ENCODE measurements at regions not wholly inside any gene's neighbourhood (a gene's known extent, or its start where the extent isn't known, plus 50 kb on each side); places are given as distances from the start of the nearest gene placed in this dataset.
"Not testable (repeated sequence)": the region's sequence is repeated elsewhere in the genome, so short reads cannot be mapped to it uniquely, and the experiment has no call there.

- no peak for DNase-seq (ENCODE audit: low spot score)
These were observed 264.8 kb downstream of the ANAPC1 start for GRCh38 chr2:111618978-111619902.

GRCh38 chr2:111620281-111620680 is 263.7 kb downstream of the ANAPC1 start:
- DNase-seq (ENCODE audit: low spot score) = no peak

GRCh38 chr2:111622859-111623258 is 261.1 kb downstream of the ANAPC1 start:
- no peak for DNase-seq (ENCODE audit: low spot score)

- no peak for DNase-seq (ENCODE audit: low spot score)
These were observed 260.6 kb downstream of the ANAPC1 start for GRCh38 chr2:111623380-111623779.

GRCh38 chr2:111624411-111625156 is 259.4 kb downstream of the ANAPC1 start:
- no peak for DNase-seq (ENCODE audit: low spot score)

- DNase-seq (ENCODE audit: low spot score) = not testable (repeated sequence)
These were observed 258.8 kb downstream of the ANAPC1 start for GRCh38 chr2:111625157-111625537.

- no peak for DNase-seq (ENCODE audit: low spot score)
These were observed 257.7 kb downstream of the ANAPC1 start for GRCh38 chr2:111626037-111626864.

- DNase-seq (ENCODE audit: low spot score) = no peak
These were observed 257.2 kb downstream of the ANAPC1 start for GRCh38 chr2:111626865-111627163.

- DNase-seq (ENCODE audit: low spot score) = no peak
These were observed 256.7 kb downstream of the ANAPC1 start for GRCh38 chr2:111627256-111627655.

- DNase-seq (ENCODE audit: low spot score) = no peak
These were observed 255.8 kb downstream of the ANAPC1 start for GRCh38 chr2:111628221-111628620.

GRCh38 chr2:111629983-111630382 is 254.0 kb downstream of the ANAPC1 start:
- no peak for DNase-seq (ENCODE audit: low spot score)

- DNase-seq (ENCODE audit: low spot score) = no peak
These were observed 251.3 kb downstream of the ANAPC1 start for GRCh38 chr2:111632661-111633060.

GRCh38 chr2:111633189-111633588 is 250.8 kb downstream of the ANAPC1 start:
- no peak for DNase-seq (ENCODE audit: low spot score)

GRCh38 chr2:111633643-111634042 is 250.3 kb downstream of the ANAPC1 start:
- no peak for DNase-seq (ENCODE audit: low spot score)

- no peak for DNase-seq (ENCODE audit: low spot score)
These were observed 249.8 kb downstream of the ANAPC1 start for GRCh38 chr2:111634050-111634794.

GRCh38 chr2:111634995-111635538 is 248.9 kb downstream of the ANAPC1 start:
- no peak for DNase-seq (ENCODE audit: low spot score)

- no peak for DNase-seq (ENCODE audit: low spot score)
These were observed 247.1 kb downstream of the ANAPC1 start for GRCh38 chr2:111636905-111637304.

GRCh38 chr2:111638274-111638877 is 245.6 kb downstream of the ANAPC1 start:
- no peak for DNase-seq (ENCODE audit: low spot score)

GRCh38 chr2:111640480-111640879 is 243.5 kb downstream of the ANAPC1 start:
- DNase-seq (ENCODE audit: low spot score) = no peak

GRCh38 chr2:111642586-111643327 is 241.2 kb downstream of the ANAPC1 start:
- DNase-seq (ENCODE audit: low spot score) = no peak
